ENCODE measurements at regions not wholly inside any gene's neighbourhood (a gene's known extent, or its start where the extent isn't known, plus 50 kb on each side); places are given as distances from the start of the nearest gene placed in this dataset.
A peak's percentile ranks its signal among the peaks of the same experiment; 100 is the strongest.

DNA sequence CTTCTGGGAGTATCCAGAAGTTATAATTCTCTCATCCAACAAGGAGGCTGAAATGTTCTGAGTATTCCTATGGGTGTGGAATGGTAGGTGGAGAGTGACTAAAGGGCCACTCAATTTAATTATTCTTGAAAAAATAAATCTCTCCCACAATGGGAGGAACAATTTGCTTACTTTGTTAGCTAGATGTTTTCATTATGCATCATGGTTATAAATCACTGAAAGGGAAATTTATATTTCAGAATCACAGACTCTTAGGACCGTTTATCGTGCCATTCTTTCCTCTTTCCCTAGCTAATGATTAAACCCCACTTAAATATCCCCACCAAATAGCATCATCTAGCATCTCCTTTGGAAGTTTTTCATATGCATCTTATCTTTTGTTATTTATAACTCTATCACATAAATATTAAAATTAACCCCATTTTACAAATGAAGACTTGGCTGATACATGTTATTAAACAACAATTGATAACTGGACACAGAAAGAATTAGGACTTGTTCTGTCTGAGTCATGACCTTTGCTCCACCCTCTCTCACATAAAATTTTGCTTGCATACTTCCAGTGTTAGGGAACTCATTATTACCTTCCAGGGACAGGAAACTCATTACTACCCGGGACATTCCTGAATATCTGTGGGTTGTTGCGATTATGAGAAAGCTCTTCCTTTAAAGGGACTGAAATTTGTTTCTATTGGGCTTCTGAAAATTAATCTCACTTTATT, 94.9 kb upstream of the NMUR2 start:
- CTCF ChIA-PET, result no interaction called here

DNA sequence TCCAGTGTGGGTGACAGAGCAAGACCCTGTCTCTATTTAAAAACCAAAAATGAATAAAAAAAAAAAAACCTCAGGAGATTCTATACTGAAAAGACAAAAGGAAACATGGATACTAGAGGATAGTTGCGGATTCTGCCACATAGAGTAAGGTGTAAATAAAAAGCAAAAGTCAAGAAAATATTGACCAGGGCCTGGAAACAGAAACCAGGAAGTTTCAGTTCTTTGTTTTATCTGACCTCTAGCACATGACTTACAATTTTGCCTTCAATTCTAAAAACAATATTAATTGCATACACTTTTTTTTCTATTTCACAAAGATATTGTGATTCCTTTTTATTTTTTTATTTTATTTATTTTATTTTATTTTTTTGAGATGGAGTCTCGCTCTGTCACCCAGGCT, 96.2 kb upstream of the NMUR2 start:
- no peak for DNase-seq
- no peaks in the 10 kb centered on the region for H3K9me3 Mint-ChIP-seq
- H3K27me3 Mint-ChIP-seq (ENCODE audit: low read depth), result peaks cover 7% of the 10 kb centered on the region
- H3K36me3 Mint-ChIP-seq (ENCODE audit: low read depth), result no peaks in the 10 kb centered on the region
- H3K4me3 Mint-ChIP-seq, result no peak overlapping the region
- H3K27ac Mint-ChIP-seq, result no peak overlapping the region
- peaks cover 2% of the 10 kb centered on the region for H3K4me1 Mint-ChIP-seq (ENCODE audit: low read depth)
- intact Hi-C loops (cut with micrococcal nuclease), result loop anchor here (10.0 kb wide), 1 partner anchor 126 kb away; no protein-coding TSS in a partner anchor
- CTCF ChIA-PET, result no interaction called here

More for the DNA sequence above, 94.9 kb upstream of the NMUR2 start:
- intact Hi-C loops (cut with micrococcal nuclease), result loop anchor here (10.0 kb wide), 1 partner anchor 125 kb away; no protein-coding TSS in a partner anchor
- Mint-ChIP-seq H3K27ac (no peak overlapping the region), H3K27me3 (ENCODE audit: low read depth) (peaks cover 2% of the 10 kb centered on the region), H3K36me3 (ENCODE audit: low read depth) (no peaks in the 10 kb centered on the region), H3K9me3 (no peaks in the 10 kb centered on the region), H3K4me1 (ENCODE audit: low read depth) (no peaks in the 10 kb centered on the region), H3K4me3 (no peak overlapping the region)
- DNase-seq, result no peak

GRCh38 chr5:152503206-152503605, 98.1 kb upstream of the NMUR2 start:
- DNase-seq, result no peak
- no peak overlapping the region for H3K4me3 Mint-ChIP-seq
- no peaks in the 10 kb centered on the region for H3K36me3 Mint-ChIP-seq (ENCODE audit: low read depth)
- H3K9me3 Mint-ChIP-seq, result no peaks in the 10 kb centered on the region
- H3K27ac Mint-ChIP-seq, result no peak overlapping the region
- intact Hi-C loops (cut with micrococcal nuclease), result loop anchor here (10.0 kb wide), 1 partner anchor 128 kb away; no protein-coding TSS in a partner anchor
- CTCF ChIA-PET, result no interaction called here
- peaks cover 2% of the 10 kb centered on the region for H3K4me1 Mint-ChIP-seq (ENCODE audit: low read depth)
- peaks cover 7% of the 10 kb centered on the region for H3K27me3 Mint-ChIP-seq (ENCODE audit: low read depth)

GRCh38 chr5:152505442-152506042, 100.5 kb upstream of the NMUR2 start:
- no peak overlapping the region for H3K4me3 Mint-ChIP-seq
- no peak overlapping the region for H3K27ac Mint-ChIP-seq
- peak; percentile 71 for DNase-seq
- peaks cover 12% of the 10 kb centered on the region for H3K27me3 Mint-ChIP-seq (ENCODE audit: low read depth)
- H3K9me3 Mint-ChIP-seq, result no peaks in the 10 kb centered on the region
- CTCF ChIA-PET, result interaction anchor here (1.0 to 1.4 kb wide), 3 partner anchors 9 to 130 kb away, joined by 3 to 7 read pairs (median 3); no protein-coding TSS in a partner anchor
- intact Hi-C loops (cut with micrococcal nuclease), result loop anchor here (1.0 to 10.0 kb wide), 5 partner anchors 131 to 847 kb away; no protein-coding TSS in a partner anchor
- H3K4me1 Mint-ChIP-seq (ENCODE audit: low read depth), result peaks cover 2% of the 10 kb centered on the region
- no peaks in the 10 kb centered on the region for H3K36me3 Mint-ChIP-seq (ENCODE audit: low read depth)

DNA sequence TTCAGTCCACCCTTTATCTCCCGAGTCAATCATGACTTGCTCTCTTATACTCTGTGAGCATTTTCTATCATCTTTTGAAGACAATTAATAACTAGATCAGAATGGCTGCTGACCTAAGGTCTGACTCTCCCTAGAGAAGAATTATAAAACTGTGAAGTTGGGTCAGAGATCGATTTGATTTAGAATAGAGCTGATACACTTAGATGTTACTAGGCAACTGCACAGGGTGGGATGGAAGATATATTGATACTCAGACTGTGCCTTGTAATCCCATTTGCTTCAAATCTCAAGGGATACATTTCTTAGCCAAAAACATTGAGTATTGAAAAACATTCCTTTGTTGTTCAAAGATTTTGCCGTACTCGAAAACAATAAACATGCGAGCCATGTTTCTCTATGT, 106.0 kb upstream of the NMUR2 start:
- Mint-ChIP-seq H3K27me3 (ENCODE audit: low read depth) (peaks cover 10% of the 10 kb centered on the region), H3K9me3 (no peaks in the 10 kb centered on the region), H3K4me3 (no peak overlapping the region), H3K27ac (no peak overlapping the region), H3K4me1 (ENCODE audit: low read depth) (no peaks in the 10 kb centered on the region), H3K36me3 (ENCODE audit: low read depth) (no peaks in the 10 kb centered on the region)
- intact Hi-C loops (cut with micrococcal nuclease), result no loop called here
- CTCF ChIA-PET, result interaction anchor here (0.7 kb wide), 1 partner anchor 132 kb away, joined by 3 read pairs; no protein-coding TSS in a partner anchor
- DNase-seq, result no peak

DNA sequence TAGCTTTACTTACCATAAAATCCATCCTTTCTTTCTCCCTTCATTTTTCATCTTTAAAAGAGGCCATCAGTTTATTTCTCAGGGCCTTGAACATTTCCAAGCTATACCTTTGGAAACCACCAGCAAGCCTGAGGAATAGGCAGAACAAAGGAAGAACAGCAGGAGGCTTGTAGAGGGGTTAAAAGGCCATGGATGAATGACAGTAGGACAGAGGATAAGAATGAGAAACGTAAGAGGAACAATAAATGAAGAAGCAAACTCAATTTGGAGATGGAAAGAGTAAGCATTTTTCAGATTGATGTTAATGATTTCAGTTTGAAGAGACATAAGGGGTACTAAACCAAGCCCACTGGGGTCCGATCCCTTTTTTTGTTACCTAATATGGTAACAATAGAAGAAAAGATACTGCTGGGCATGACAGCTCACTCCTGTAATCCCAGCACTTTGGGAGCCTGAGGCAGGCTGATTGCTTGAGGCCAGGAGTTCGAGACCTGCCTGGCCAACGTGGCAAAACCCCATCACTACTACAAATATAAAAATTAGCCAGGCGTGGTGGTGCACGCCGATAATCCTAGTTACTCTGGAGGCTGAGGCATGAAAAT, 106.6 kb upstream of the NMUR2 start:
- intact Hi-C loops (cut with micrococcal nuclease), result no loop called here
- no peak overlapping the region for H3K4me3 Mint-ChIP-seq
- H3K9me3 Mint-ChIP-seq, result no peaks in the 10 kb centered on the region
- no peaks in the 10 kb centered on the region for H3K36me3 Mint-ChIP-seq (ENCODE audit: low read depth)
- peaks cover 6% of the 10 kb centered on the region for H3K27me3 Mint-ChIP-seq (ENCODE audit: low read depth)
- no peak overlapping the region for H3K27ac Mint-ChIP-seq
- no peak for DNase-seq
- CTCF ChIA-PET, result interaction anchor here (0.7 kb wide), 1 partner anchor 133 kb away, joined by 3 read pairs; no protein-coding TSS in a partner anchor
- H3K4me1 Mint-ChIP-seq (ENCODE audit: low read depth), result no peaks in the 10 kb centered on the region

DNA sequence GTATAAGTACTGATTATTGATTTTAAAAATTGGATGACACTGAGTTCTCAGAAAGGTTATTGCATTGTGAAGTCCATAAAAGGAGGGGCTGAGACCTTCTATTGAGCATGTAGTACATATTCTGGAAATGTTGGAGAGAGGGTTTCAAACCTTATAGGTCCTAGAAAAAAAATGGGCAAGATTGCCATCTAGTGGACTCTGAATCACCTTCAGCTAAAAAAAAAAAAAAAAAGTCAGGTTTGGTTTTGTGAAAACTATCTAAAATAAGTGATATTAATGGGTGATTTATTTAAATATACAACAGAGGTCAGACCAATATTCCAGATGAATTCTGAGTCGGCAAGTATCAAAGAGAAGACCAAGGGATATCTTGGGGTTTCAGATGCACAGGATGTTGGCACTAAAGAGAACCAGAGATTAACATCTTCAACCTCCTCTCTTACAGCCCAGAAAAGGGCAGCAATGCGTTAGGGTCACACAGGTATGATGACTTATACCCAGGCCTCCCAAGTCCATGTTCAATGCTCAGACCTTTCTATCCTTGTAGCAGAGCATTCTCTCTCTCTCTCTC, 109.8 kb upstream of the NMUR2 start:
- DNase-seq, result no peak
- CTCF ChIA-PET, result interaction anchor here (0.5 to 2.4 kb wide), 8 partner anchors 10 to 978 kb away, joined by 3 to 7 read pairs (median 4); no protein-coding TSS in a partner anchor
- H3K4me1 Mint-ChIP-seq (ENCODE audit: low read depth), result no peaks in the 10 kb centered on the region

GRCh38 chr5:152523964-152524363, 118.9 kb upstream of the NMUR2 start:
- H3K4me3 Mint-ChIP-seq, result no peak overlapping the region
- H3K9me3 Mint-ChIP-seq, result no peaks in the 10 kb centered on the region
- H3K27ac Mint-ChIP-seq, result no peak overlapping the region
- H3K36me3 Mint-ChIP-seq (ENCODE audit: low read depth), result no peaks in the 10 kb centered on the region
- CTCF ChIA-PET, result no interaction called here
- H3K27me3 Mint-ChIP-seq (ENCODE audit: low read depth), result peaks cover 6% of the 10 kb centered on the region
- DNase-seq, result no peak
- H3K4me1 Mint-ChIP-seq (ENCODE audit: low read depth), result peaks cover 10% of the 10 kb centered on the region
- intact Hi-C loops (cut with micrococcal nuclease), result loop anchor here (10.0 kb wide), 1 partner anchor 831 kb away; no protein-coding TSS in a partner anchor

More for the DNA sequence above, 109.8 kb upstream of the NMUR2 start:
- intact Hi-C loops (cut with micrococcal nuclease), result loop anchor here (2.0 kb wide), 1 partner anchor 690 kb away; no protein-coding TSS in a partner anchor
- Mint-ChIP-seq H3K4me3 (no peak overlapping the region), H3K36me3 (ENCODE audit: low read depth) (no peaks in the 10 kb centered on the region), H3K27ac (no peak overlapping the region), H3K27me3 (ENCODE audit: low read depth) (peaks cover 10% of the 10 kb centered on the region), H3K9me3 (no peaks in the 10 kb centered on the region)

- H3K36me3 Mint-ChIP-seq (ENCODE audit: low read depth), result no peaks in the 10 kb centered on the region
- no peak overlapping the region for H3K4me3 Mint-ChIP-seq
- CTCF ChIA-PET, result interaction anchor here (1.2 kb wide), 1 partner anchor 1437 kb away, joined by 3 read pairs; no protein-coding TSS in a partner anchor
- no peak overlapping the region for H3K27ac Mint-ChIP-seq
- H3K27me3 Mint-ChIP-seq (ENCODE audit: low read depth), result peaks cover 3% of the 10 kb centered on the region
- H3K9me3 Mint-ChIP-seq, result no peaks in the 10 kb centered on the region
- H3K4me1 Mint-ChIP-seq (ENCODE audit: low read depth), result peaks cover 12% of the 10 kb centered on the region
- intact Hi-C loops (cut with micrococcal nuclease), result loop anchor here (10.0 kb wide), 1 partner anchor 827 kb away; no protein-coding TSS in a partner anchor
- no peak for DNase-seq
These were observed 122.4 kb upstream of the NMUR2 start for GRCh38 chr5:152527358-152528052.

GRCh38 chr5:152529440-152529839, 124.4 kb upstream of the NMUR2 start:
- Mint-ChIP-seq H3K4me1 (ENCODE audit: low read depth) (peaks cover 12% of the 10 kb centered on the region), H3K9me3 (no peaks in the 10 kb centered on the region), H3K27ac (no peak overlapping the region), H3K27me3 (ENCODE audit: low read depth) (peaks cover 3% of the 10 kb centered on the region), H3K4me3 (no peak overlapping the region), H3K36me3 (ENCODE audit: low read depth) (no peaks in the 10 kb centered on the region)
- no peak for DNase-seq
- CTCF ChIA-PET, result no interaction called here
- intact Hi-C loops (cut with micrococcal nuclease), result loop anchor here (10.0 kb wide), 1 partner anchor 825 kb away; no protein-coding TSS in a partner anchor

GRCh38 chr5:152532714-152533113, 127.6 kb upstream of the NMUR2 start:
- intact Hi-C loops (cut with micrococcal nuclease), result loop anchor here (1.0 kb wide), 2 partner anchors 616 to 1433 kb away; no protein-coding TSS in a partner anchor
- Mint-ChIP-seq H3K4me1 (ENCODE audit: low read depth) (peaks cover 2% of the 10 kb centered on the region), H3K4me3 (no peak overlapping the region), H3K9me3 (no peaks in the 10 kb centered on the region), H3K27ac (no peak overlapping the region), H3K27me3 (ENCODE audit: low read depth) (no peaks in the 10 kb centered on the region), H3K36me3 (ENCODE audit: low read depth) (no peaks in the 10 kb centered on the region)
- DNase-seq, result no peak
- CTCF ChIA-PET, result interaction anchor here (0.6 to 3.1 kb wide), 6 partner anchors 8 to 1432 kb away, joined by 3 to 18 read pairs (median 4); no protein-coding TSS in a partner anchor

All from activated naive CD4-positive, alpha-beta T cell treated with anti-CD3 and anti-CD28 coated beads for 36 hours (primary cell).